ENCODE measurements at regions not wholly inside any gene's neighbourhood (a gene's known extent, or its start where the extent isn't known, plus 50 kb on each side); places are given as distances from the start of the nearest gene placed in this dataset.

- no peak overlapping the region for H3K4me3 ChIP-seq (ENCODE audit: low read length)
- no peak for DNase-seq (ENCODE audit: low read depth)
- no peak for TF ChIP-seq CTCF (IDR thresholded peaks at IDR 0.05; ENCODE audit: insufficient read depth, low read depth, low read length, missing control alignments)
Measured at GRCh38 chr12:111076199-111076598, 155.8 kb upstream of the MYL2 start.

- no peak for TF ChIP-seq CTCF (IDR thresholded peaks at IDR 0.05; ENCODE audit: insufficient read depth, low read depth, low read length, missing control alignments)
- H3K4me3 ChIP-seq (ENCODE audit: low read length), result no peak overlapping the region
- DNase-seq (ENCODE audit: low read depth), result no peak
Measured at GRCh38 chr12:111074965-111075364, 154.6 kb upstream of the MYL2 start.

GRCh38 chr12:111074559-111074958, 154.2 kb upstream of the MYL2 start:
- no peak overlapping the region for H3K4me3 ChIP-seq (ENCODE audit: low read length)
- no peak for TF ChIP-seq CTCF (IDR thresholded peaks at IDR 0.05; ENCODE audit: insufficient read depth, low read depth, low read length, missing control alignments)
- no peak for DNase-seq (ENCODE audit: low read depth)

GRCh38 chr12:111073370-111073769, 153.0 kb upstream of the MYL2 start:
- no peak overlapping the region for H3K4me3 ChIP-seq (ENCODE audit: low read length)
- no peak for TF ChIP-seq CTCF (IDR thresholded peaks at IDR 0.05; ENCODE audit: insufficient read depth, low read depth, low read length, missing control alignments)
- DNase-seq (ENCODE audit: low read depth), result no peak

GRCh38 chr12:111072299-111072698, 151.9 kb upstream of the MYL2 start:
- no peak overlapping the region for H3K4me3 ChIP-seq (ENCODE audit: low read length)
- no peak for DNase-seq (ENCODE audit: low read depth)
- no peak for TF ChIP-seq CTCF (IDR thresholded peaks at IDR 0.05; ENCODE audit: insufficient read depth, low read depth, low read length, missing control alignments)

GRCh38 chr12:111069886-111070285, 149.5 kb upstream of the MYL2 start:
- DNase-seq (ENCODE audit: low read depth), result no peak
- no peak overlapping the region for H3K4me3 ChIP-seq (ENCODE audit: low read length)
- no peak for TF ChIP-seq CTCF (IDR thresholded peaks at IDR 0.05; ENCODE audit: insufficient read depth, low read depth, low read length, missing control alignments)

- TF ChIP-seq CTCF (IDR thresholded peaks at IDR 0.05; ENCODE audit: insufficient read depth, low read depth, low read length, missing control alignments), result no peak
- H3K4me3 ChIP-seq (ENCODE audit: low read length), result no peak overlapping the region
- no peak for DNase-seq (ENCODE audit: low read depth)
Measured at GRCh38 chr12:111068290-111068689, 147.9 kb upstream of the MYL2 start.
